Adrenal gland (tissue), 5 donors: ENCODE measurements at regions not wholly inside any gene's neighbourhood (a gene's known extent, or its start where the extent isn't known, plus 50 kb on each side); places are given as distances from the start of the nearest gene placed in this dataset.

Experiments
- POLR2A ChIP-seq, 2 donors: fragments of 450-650 bp; IDR thresholded peaks; one replicate each; pipeline ENCODE4 v1.6.1; 2017; ENCODE audit warnings: antibody characterized with exemption in 2 of 2, mild to moderate bottlenecking in 2 of 2, moderate library complexity in 1 of 2
- TF ChIP-seq, protein P1 (sequence below), 6 experiments: fragments of 450-650 bp in 4 of 6; fragments of 200-600 bp in 2 of 6; sonication (generic) in 1 of 6; IDR thresholded peaks; 1 replicate in 5 of 6; 2 replicates in 1 of 6; pipeline versions ENCODE4 v1.5.1 to v1.8.0; 2016 to 2021; ENCODE audit warnings: antibody characterized with exemption in 6 of 6, mild to moderate bottlenecking in 2 of 6, moderate library complexity in 1 of 6
- donor health status: DM: no; HTN: no; CAD: no.

DNA sequence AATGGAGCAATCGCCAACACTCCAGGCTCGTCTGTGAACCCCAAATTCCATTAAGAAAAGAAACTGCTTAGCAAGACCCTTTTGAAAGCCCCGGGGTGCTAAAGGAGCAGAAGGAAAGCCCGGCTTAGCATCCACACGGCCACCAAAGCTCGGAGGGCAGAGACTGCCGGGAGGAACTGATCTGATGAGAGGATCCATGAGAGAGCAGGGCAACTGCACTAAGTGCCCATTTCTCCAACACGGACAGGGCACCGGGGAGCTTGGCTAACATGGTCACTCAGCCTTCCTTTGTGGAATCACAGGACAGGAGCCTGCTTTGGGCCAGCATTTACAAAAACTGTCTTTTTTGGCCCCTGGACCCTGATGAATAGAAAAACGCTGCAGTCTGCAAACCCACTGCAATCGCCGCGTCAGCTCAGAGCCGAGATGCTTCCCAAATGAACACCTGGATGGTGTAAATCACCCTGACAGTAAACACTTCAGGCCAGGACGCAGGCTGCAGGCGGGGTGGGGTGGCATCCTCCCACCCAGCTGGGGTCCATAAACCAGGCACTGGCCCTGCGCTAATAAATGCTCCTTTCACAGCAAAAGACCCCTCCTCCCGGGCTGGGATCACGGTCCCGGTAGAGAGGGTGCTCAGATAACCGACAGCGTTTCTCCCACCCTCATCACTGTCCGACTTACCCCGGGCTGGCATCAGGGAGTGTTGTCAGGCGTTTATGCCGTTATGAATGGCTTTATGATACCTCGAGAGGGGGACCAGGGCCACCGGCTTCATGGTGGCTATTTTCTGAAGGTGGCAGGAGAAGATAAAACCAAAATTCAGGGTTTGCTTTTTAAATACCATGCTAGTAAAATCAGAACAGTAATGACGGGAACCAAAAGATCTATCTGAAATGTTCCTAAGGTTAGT, 299.5 kb downstream of the IRF8 start:
- TF ChIP-seq, protein P1, sequence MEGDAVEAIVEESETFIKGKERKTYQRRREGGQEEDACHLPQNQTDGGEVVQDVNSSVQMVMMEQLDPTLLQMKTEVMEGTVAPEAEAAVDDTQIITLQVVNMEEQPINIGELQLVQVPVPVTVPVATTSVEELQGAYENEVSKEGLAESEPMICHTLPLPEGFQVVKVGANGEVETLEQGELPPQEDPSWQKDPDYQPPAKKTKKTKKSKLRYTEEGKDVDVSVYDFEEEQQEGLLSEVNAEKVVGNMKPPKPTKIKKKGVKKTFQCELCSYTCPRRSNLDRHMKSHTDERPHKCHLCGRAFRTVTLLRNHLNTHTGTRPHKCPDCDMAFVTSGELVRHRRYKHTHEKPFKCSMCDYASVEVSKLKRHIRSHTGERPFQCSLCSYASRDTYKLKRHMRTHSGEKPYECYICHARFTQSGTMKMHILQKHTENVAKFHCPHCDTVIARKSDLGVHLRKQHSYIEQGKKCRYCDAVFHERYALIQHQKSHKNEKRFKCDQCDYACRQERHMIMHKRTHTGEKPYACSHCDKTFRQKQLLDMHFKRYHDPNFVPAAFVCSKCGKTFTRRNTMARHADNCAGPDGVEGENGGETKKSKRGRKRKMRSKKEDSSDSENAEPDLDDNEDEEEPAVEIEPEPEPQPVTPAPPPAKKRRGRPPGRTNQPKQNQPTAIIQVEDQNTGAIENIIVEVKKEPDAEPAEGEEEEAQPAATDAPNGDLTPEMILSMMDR (IDR thresholded peaks at IDR 0.05), result no peak
- TF ChIP-seq POLR2A (IDR thresholded peaks at IDR 0.05), result no peak
